PFSK-1 (cell line): ENCODE measurements at regions not wholly inside any gene's neighbourhood (a gene's known extent, or its start where the extent isn't known, plus 50 kb on each side); places are given as distances from the start of the nearest gene placed in this dataset.

Source experiments
- FOXP2 ChIP-seq: optimal IDR thresholded peaks from 2 replicates; pipeline ENCODE3; 2011; ENCODE audit warnings: borderline replicate concordance, control low read depth, inconsistent platforms; ENCODE audit not compliant: insufficient read depth; ENCODE audit errors: extremely low read length, extremely low read depth
- POLR2AphosphoS5 ChIP-seq: IDR thresholded peaks from 2 replicates; pipeline ENCODE4 v1.6.1; 2012; ENCODE audit warnings: low read depth, mild to moderate bottlenecking, control low read depth, low read length, moderate library complexity
- SIN3A ChIP-seq: IDR thresholded peaks from 2 replicates; pipeline ENCODE4 v1.6.1; 2012; ENCODE audit warnings: mild to moderate bottlenecking, low read length, moderate library complexity, borderline replicate concordance; ENCODE audit not compliant: insufficient read depth
- TAF1 ChIP-seq: IDR thresholded peaks from 2 replicates; pipeline ENCODE4 v1.6.1; 2012; ENCODE audit warnings: low read length, control low read depth, borderline replicate concordance; ENCODE audit not compliant: insufficient read depth
- TF ChIP-seq, protein P1 (sequence below), 2 experiments: IDR thresholded peaks; 2 replicates each; pipeline versions ENCODE4 v1.6.1 to v1.8.0; 2011 to 2012; ENCODE audit warnings: low read depth in 2 of 2, low read length in 2 of 2, control low read depth in 1 of 2, inconsistent platforms in 1 of 2, mild to moderate bottlenecking in 1 of 2, moderate library complexity in 1 of 2; ENCODE audit not compliant: insufficient read depth in 1 of 2

DNA sequence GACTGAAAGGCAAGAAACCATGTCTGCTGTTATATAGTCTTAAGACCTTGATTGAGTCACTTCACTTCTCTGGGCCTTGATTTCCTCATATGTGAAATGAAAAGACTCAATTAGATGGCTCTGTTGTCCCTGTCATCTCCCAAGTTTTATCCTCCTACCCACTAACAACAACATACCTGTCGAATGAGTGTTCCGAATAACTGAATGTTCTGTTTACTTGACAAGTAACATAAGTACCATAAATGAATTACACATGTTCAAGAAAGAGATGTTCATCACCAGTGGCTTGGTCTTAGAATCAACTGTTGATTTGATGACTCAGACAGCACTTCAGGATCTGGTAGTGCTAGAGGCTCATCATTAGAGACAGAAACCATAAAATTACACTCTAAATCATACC, 311.7 kb downstream of the VPS13C start:
- no peak for TF ChIP-seq TAF1
- no peak for TF ChIP-seq FOXP2
- no peak for TF ChIP-seq POLR2AphosphoS5
- TF ChIP-seq, protein P1, sequence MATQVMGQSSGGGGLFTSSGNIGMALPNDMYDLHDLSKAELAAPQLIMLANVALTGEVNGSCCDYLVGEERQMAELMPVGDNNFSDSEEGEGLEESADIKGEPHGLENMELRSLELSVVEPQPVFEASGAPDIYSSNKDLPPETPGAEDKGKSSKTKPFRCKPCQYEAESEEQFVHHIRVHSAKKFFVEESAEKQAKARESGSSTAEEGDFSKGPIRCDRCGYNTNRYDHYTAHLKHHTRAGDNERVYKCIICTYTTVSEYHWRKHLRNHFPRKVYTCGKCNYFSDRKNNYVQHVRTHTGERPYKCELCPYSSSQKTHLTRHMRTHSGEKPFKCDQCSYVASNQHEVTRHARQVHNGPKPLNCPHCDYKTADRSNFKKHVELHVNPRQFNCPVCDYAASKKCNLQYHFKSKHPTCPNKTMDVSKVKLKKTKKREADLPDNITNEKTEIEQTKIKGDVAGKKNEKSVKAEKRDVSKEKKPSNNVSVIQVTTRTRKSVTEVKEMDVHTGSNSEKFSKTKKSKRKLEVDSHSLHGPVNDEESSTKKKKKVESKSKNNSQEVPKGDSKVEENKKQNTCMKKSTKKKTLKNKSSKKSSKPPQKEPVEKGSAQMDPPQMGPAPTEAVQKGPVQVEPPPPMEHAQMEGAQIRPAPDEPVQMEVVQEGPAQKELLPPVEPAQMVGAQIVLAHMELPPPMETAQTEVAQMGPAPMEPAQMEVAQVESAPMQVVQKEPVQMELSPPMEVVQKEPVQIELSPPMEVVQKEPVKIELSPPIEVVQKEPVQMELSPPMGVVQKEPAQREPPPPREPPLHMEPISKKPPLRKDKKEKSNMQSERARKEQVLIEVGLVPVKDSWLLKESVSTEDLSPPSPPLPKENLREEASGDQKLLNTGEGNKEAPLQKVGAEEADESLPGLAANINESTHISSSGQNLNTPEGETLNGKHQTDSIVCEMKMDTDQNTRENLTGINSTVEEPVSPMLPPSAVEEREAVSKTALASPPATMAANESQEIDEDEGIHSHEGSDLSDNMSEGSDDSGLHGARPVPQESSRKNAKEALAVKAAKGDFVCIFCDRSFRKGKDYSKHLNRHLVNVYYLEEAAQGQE (IDR thresholded peaks at IDR 0.05; ENCODE audit: insufficient read depth in 1 of 2, low read depth in 2 of 2, low read length in 2 of 2) = no peak

DNA sequence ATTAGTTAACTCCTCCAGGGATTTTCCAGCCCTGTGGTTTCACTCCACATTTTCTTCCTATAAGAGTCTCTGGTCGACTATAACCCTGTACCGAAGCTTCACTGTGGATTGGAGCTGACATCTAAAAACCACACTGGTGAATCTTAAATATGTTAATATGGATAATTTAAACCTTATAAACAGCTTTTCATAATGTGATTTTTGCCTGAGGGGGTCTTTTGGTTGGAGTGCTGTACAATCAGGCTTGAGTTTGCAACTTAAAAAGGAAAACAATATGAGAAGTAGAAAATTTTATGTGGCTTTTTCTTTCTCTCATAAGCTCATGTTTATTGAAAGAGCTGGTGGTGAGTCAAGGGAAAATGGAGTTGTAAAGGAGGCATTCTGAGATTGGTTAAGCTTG, 313.7 kb downstream of the VPS13C start:
- TF ChIP-seq SIN3A = no peak
- TF ChIP-seq, protein P1 (IDR thresholded peaks at IDR 0.05; ENCODE audit: insufficient read depth in 1 of 2, low read depth in 2 of 2, low read length in 2 of 2) = no peak
- TF ChIP-seq FOXP2 = no peak
- no peak for TF ChIP-seq POLR2AphosphoS5
- no peak for TF ChIP-seq TAF1

DNA sequence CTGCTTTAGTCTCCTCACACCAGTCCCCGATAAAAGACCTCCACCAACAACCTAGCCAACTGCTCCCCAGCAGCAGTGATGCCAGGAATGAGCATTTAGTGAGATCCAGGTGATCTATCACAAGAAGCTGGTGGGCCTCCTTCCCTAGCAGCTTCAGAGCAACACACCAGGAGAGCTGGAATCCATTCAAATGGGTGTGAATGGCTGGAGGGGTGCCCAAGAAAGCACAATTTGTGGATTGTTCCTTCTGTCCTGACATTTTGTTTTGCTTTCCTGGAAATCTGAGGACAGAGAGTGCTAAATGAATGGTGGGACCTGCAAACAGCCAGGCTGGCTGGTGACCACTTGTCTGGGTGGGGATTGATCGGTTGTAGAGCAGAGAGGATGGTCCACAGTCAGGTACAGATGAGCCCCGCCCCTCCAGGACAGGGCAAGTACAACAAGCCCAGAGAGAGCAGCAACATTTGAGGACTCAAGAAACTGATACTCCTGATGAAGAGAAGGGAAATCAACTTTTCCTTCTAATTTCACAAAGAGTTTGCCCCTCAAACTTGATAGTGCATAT, 316.8 kb downstream of the VPS13C start:
- TF ChIP-seq, protein P1 (IDR thresholded peaks at IDR 0.05; ENCODE audit: insufficient read depth in 1 of 2, low read depth in 2 of 2, low read length in 2 of 2) = no peak
- TF ChIP-seq FOXP2 (no peak), TAF1 (no peak), SIN3A (no peak), POLR2AphosphoS5 (no peak)

DNA sequence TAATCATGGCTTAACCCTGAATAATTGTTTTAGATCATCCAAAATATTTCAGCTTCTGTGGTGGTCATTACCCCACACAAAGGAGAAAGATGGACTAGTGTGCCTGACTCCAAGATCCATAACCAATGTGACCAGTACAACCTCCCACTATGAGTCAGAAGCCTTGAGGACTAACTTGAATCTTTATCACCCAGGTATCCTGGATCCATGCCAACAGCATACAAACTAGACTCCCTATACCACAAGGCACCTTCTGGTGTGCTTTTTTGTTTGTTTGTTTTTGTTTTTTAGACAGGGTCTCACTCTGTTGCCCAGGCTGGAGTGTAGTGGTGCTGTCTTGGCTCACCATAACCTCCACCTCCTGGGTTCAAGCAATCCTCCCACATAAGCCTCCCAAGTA, 317.7 kb downstream of the VPS13C start:
- TF ChIP-seq, protein P1 (IDR thresholded peaks at IDR 0.05; ENCODE audit: insufficient read depth in 1 of 2, low read depth in 2 of 2, low read length in 2 of 2) = no peak
- TF ChIP-seq FOXP2 (no peak), TAF1 (no peak), POLR2AphosphoS5 (no peak), SIN3A (no peak)

DNA sequence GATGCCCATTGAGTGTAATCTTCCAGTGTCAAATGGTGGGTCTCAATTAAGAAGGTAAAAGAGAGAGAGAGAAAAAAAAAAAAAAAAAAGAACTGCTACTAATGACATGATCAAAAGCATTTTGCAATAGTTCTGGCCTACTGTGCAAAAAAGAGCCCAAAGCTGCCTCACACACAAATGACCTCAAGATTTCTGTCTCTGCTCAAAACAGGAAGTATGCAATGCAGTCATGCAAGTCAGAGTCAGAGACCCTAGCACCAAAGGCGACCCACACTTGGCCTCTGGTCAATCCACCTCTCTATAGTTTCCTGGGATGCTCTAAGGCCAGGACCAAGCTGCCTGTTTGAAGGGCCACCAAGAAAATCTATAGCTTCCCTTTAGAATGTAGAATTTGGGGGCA, 323.5 kb downstream of the VPS13C start:
- TF ChIP-seq POLR2AphosphoS5 = no peak
- TF ChIP-seq, protein P1 (IDR thresholded peaks at IDR 0.05; ENCODE audit: insufficient read depth in 1 of 2, low read depth in 2 of 2, low read length in 2 of 2) = no peak
- TF ChIP-seq FOXP2 = no peak
- TF ChIP-seq TAF1 = no peak
- no peak for TF ChIP-seq SIN3A
